IPS-NIHi7 (cell line): ENCODE measurements at regions not wholly inside any gene's neighbourhood (a gene's known extent, or its start where the extent isn't known, plus 50 kb on each side); places are given as distances from the start of the nearest gene placed in this dataset.

Experiments used
- DNase-seq: peaks from one replicate; pipeline ENCODE4 v3.0.0; 2012; ENCODE audit warnings: mixed read lengths; ENCODE audit errors: extremely low spot score

DNA sequence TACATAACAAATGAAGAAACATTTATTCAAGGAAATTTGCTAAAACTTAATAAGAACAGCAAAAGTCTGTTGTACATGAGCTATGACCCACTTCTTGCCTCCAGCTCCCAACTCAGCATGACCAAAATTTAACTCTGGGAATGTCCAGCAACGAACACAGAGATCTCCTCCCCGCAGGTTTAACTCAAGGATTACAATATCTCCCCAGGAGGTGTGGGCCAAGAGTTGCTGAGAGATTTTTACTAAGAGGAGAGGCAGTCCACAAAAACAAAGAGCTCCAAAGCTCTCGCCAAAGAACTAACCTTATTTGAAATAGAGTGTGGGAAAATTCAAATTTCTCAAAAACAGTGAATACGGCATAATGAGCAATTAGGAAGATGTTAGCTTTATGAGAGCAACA, 318.5 kb downstream of the GRB14 start:
- peak; percentile 16 for DNase-seq

DNA sequence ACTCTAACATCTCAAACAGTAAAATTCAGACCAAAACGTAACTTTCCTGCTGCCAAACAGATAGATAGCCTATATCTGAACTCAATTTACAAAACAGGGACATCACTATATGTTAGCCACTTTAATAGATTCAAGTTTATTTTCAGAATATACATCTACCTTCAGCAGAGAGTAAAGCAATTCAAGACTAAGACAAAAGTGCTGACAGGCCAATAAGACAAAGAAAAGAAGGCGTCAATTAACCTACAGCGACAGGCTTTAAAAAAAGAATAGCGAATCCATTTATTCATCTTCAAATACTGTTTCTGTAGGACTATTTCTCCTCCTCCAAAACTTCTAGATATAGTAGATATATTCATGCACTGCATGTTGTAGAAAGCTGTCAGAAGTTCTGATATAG, 333.0 kb downstream of the GRB14 start:
- DNase-seq: no peak

- no peak for DNase-seq
Observed at GRCh38 chr2:164287056-164287455, 334.2 kb downstream of the GRB14 start.

- no peak for DNase-seq
Observed at GRCh38 chr2:164285576-164285975, 335.7 kb downstream of the GRB14 start.

GRCh38 chr2:164281896-164282295, 339.4 kb downstream of the GRB14 start:
- DNase-seq: no peak

DNA sequence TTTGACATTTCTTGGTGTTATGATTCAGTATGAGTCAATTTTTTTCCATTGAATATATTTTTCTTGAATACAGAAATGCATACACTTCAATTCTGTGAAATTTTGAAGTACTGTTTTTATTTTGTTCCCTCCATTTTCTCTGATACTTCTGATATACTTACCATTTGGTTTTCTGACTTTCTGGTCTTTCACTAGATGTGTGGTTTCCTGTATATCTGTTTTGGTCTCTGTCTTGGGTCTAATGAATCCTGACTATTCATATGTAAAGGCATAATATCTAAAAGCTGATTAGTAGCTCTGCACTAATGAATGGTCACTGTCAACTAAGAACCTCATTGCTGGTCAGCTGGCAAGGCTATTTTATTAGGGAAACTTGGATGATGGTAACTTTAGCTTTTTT, 345.6 kb downstream of the GRB14 start:
- DNase-seq: no peak

GRCh38 chr2:164260506-164260905, 360.8 kb downstream of the GRB14 start:
- DNase-seq: no peak

DNA sequence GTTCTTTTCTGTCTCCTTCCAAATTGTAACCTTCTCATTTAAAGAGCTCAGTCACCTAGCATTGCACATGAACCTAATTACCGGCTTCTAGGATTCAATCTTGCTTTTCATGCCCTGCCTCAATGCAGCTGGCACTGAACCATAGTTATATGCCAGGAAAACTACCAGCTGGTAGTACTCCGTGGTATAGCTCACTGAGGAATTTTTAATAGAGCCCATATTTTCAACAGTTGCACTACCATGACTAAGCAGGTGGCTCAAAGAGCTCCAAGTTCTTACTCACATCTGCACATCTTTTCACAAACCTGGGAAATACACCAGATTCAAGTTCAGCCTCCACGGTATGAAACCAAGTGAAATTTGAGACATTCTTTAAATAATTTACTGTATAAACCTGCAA, 363.5 kb downstream of the GRB14 start:
- DNase-seq: no peak

- no peak for DNase-seq
Observed at GRCh38 chr2:164252568-164253287, 368.6 kb downstream of the GRB14 start.

DNA sequence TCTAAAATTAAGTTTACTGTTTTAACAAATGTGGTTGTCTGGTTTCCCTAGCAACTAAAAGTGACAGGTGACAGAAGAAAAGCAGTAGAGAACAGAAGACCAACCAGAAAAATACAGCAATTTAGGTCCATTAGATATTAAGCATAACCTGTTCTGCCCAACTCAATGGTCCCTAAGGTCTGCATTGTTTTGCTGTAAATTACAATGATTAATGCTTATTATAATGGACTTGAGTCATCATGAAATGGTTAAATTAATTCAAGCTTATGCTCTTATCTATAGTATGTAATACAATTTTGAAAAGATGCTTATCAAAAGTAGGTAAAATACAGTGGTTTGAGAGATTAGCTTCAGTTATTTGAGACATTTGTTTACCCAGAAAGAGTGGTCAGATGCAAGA, 378.0 kb downstream of the GRB14 start:
- no peak for DNase-seq

- no peak for DNase-seq
Observed at GRCh38 chr2:164242409-164242808, 378.9 kb downstream of the GRB14 start.

- DNase-seq: no peak
Observed at GRCh38 chr2:164234074-164234473, 387.2 kb downstream of the GRB14 start.

DNA sequence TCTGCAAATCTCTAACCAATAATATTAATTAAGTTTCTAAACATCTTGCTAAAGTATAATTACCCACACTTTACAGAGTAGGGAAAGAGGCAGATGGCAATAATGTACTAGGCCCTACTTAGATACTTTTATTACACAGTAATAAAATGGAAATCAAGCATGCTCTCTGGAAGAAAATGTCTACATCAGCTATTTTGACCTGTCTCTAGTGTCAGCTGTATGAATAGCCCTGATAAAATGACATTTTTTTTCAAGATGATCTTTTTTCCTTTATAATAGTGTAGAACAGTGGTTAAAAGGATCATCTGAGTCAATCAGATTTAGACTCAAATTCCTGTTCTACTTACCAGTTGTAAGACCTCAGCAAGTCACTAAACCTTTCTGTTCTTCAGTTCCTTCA, 397.3 kb downstream of the GRB14 start:
- DNase-seq: no peak

- no peak for DNase-seq
Observed at GRCh38 chr2:164221473-164221872, 399.8 kb downstream of the GRB14 start.

DNA sequence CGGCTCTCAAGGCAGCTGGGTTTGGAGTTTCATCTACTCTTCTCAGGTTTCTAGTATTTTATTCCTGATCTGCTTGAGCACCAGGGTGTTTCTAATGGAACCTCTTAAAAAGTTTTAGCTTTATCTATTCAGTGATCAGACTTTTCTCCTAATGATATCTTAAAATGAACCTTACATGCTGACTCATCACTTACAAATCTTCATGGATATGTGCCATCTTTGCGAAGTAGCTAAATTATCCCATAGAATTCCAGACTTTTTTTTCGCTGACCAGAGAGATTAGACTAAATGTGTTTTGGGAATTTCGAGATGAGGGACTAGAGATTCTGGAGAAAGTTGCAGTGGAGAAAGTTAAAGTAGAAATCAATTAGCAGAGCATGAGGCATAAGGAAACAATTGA, 401.0 kb downstream of the GRB14 start:
- no peak for DNase-seq

DNA sequence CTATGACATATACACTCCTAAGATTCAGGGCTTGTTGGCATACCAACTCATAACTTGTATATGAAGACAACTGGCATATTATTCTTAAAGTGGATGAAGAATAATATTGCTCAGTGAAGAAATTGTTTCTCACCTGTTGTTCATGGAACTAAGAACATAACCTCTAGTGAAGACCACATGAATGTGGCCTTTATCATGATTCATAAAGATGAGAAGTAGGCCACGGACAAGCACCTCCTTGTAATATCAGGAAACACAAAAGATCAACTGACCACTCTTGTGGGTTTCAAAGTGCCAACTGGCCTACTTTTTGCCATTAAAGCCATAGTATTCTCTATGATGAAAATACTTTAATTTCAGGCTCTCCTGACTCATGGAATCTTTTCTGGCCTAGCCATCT, 407.4 kb downstream of the GRB14 start:
- no peak for DNase-seq

GRCh38 chr2:164205347-164205746, 415.9 kb downstream of the GRB14 start:
- no peak for DNase-seq

- no peak for DNase-seq
Observed at GRCh38 chr2:164203131-164203530, 418.2 kb downstream of the GRB14 start.

- no peak for DNase-seq
Observed at GRCh38 chr2:164198256-164198655, 423.0 kb downstream of the GRB14 start.

GRCh38 chr2:164190700-164191099, 430.6 kb downstream of the GRB14 start:
- no peak for DNase-seq

DNA sequence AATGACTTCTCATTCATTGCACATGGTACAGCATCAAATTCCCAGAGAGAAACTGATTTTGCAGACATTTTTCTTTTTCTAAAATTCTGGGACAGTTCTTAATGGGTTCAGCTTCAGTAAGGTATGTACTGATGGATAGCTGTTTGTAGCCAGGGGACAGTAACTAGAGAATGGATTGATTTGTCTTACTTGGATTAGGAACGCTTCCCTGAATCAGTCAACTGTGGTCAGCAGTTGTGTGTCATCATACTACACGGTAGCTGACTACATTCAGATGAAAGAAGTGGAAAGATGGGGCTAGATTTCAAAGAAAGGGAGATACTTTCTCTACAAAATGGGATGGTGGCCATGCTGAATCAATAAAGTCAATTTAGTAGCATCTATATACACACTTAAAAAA, 431.4 kb downstream of the GRB14 start:
- DNase-seq: no peak

DNA sequence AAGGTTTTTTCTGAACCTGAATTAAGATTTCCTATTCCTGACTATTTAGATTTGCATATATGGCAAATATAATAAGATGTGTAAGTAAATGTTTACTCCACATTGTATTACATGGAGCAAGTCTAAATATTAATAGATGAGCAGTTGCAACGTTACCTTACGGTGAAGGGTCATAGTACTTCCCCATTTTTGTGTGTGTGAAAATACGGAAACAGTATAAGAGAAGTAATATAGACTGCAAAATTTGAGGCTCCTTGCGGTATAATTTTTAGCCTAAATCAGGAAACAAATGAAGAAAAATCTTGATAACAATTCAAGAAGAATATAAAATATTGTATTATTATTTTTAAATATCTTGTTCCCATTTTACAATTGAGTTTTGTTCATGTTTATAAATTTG, 434.2 kb downstream of the GRB14 start:
- DNase-seq: no peak

GRCh38 chr2:164186591-164186990, 434.7 kb downstream of the GRB14 start:
- no peak for DNase-seq

- peak; percentile 37 for DNase-seq
Observed at GRCh38 chr2:164182116-164182627, 439.1 kb downstream of the GRB14 start.
